Activated CD8-positive, alpha-beta T cell treated with anti-CD3 and anti-CD28 coated beads for 36 hours (primary cell): ENCODE measurements at regions not wholly inside any gene's neighbourhood (a gene's known extent, or its start where the extent isn't known, plus 50 kb on each side); places are given as distances from the start of the nearest gene placed in this dataset.
"Not testable (repeated sequence)": the region's sequence is repeated elsewhere in the genome, so short reads cannot be mapped to it uniquely, and the experiment has no call there.

Source experiments
- ATAC-seq: fragments of 200-7000 bp; cut with Tn5 transposase; one replicate; pipeline ENCODE4 v1.10.0; 2021; ENCODE audit warnings: mild to moderate bottlenecking, moderate library complexity
- CTCF ChIA-PET: fragments of 350-600 bp; sonication (Branson Sonifier 250); formaldehyde crosslinking; loops from one replicate; lab custom pipeline; 2021; ENCODE audit warnings: antibody characterized with exemption; lab: Charles Lee
- POLR2A ChIA-PET: fragments of 350-600 bp; sonication (Branson Sonifier 250); formaldehyde crosslinking; loops from one replicate; lab custom pipeline; 2021; ENCODE audit warnings: antibody characterized with exemption; lab: Charles Lee
- DNase-seq: peaks from one replicate; pipeline ENCODE4 v3.0.0-alpha.2; 2020
- H3K27ac Mint-ChIP-seq: one replicate; pipeline ENCODE4 v1.8.0; 2021; ENCODE audit warnings: mild to moderate bottlenecking, mixed read lengths
- H3K27me3 Mint-ChIP-seq: one replicate; pipeline ENCODE4 v1.8.0; 2021; ENCODE audit warnings: mixed read lengths
- H3K36me3 Mint-ChIP-seq: one replicate; pipeline ENCODE4 v1.8.0; 2021; ENCODE audit warnings: low read depth, mixed read lengths
- H3K4me1 Mint-ChIP-seq: one replicate; pipeline ENCODE4 v1.8.0; 2021; ENCODE audit warnings: low read depth, mixed read lengths
- H3K4me3 Mint-ChIP-seq: one replicate; pipeline ENCODE4 v1.8.0; 2021; ENCODE audit warnings: mild to moderate bottlenecking, moderate library complexity, mixed read lengths
- H3K9me3 Mint-ChIP-seq: one replicate; pipeline ENCODE4 v1.8.0; 2021; ENCODE audit warnings: mixed read lengths
- intact Hi-C: fragments of 100-400 bp; cut with micrococcal nuclease; formaldehyde crosslinking; loops from one replicate; pipeline ENCODE4 v1.10.0; 2022
- TF ChIP-seq, protein P1 (sequence below): fragments of 200-600 bp; IDR thresholded peaks from one replicate; pipeline ENCODE4 v1.8.0; 2022; ENCODE audit warnings: antibody characterized with exemption, mild to moderate bottlenecking

DNA sequence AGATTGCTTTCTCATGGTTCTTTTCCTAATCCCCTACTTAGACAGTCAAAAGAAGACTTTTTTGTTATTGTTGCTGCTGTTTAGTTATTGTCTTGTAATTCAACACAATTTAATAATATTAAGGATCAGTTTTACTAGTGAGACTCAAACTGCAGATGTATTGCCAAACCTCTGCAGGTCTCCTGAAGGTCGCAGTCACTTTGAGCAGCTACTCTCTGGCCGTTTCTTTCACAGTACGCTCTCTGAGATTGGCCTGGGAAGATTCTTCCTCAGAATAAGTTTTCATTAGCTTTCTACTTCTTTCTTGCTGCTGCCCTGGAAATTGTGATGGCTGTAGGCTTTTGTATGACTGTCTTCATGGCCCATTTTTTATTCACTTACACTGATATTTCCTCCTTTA, 930.8 kb downstream of the QKI start:
- ATAC-seq: no peak
- H3K27me3 Mint-ChIP-seq: no peaks in the 10 kb centered on the region

DNA sequence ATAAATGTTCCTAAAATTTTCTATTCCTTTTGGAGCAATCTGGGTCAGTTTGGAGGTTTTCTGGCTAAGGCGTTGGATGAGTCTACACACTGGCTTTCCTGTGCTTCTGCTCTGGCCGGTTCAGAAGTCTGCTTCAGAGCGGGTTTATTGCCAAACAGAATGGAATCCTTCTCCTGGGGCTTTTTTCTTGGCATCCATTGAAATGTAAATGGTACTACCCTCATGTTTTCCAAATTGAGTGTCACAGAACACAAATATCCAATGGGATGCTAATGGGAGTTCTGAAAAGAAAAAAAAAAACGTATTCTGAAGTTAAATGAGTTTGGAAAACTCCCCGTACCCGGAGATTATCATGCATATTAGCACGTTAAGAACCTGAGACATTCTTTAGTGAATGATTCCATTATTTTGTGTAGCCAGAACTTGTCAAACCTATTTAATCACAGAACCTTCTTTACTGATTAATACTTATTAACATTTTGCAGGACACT, 930.3 kb downstream of the QKI start:
- TF ChIP-seq, protein P1, sequence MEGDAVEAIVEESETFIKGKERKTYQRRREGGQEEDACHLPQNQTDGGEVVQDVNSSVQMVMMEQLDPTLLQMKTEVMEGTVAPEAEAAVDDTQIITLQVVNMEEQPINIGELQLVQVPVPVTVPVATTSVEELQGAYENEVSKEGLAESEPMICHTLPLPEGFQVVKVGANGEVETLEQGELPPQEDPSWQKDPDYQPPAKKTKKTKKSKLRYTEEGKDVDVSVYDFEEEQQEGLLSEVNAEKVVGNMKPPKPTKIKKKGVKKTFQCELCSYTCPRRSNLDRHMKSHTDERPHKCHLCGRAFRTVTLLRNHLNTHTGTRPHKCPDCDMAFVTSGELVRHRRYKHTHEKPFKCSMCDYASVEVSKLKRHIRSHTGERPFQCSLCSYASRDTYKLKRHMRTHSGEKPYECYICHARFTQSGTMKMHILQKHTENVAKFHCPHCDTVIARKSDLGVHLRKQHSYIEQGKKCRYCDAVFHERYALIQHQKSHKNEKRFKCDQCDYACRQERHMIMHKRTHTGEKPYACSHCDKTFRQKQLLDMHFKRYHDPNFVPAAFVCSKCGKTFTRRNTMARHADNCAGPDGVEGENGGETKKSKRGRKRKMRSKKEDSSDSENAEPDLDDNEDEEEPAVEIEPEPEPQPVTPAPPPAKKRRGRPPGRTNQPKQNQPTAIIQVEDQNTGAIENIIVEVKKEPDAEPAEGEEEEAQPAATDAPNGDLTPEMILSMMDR: no peak

More for the DNA sequence above, 930.8 kb downstream of the QKI start:
- no peak for DNase-seq
- no peak overlapping the region for H3K27ac Mint-ChIP-seq
- ChIA-PET POLR2A (no interaction called here), CTCF (no interaction called here)
- H3K4me1 Mint-ChIP-seq: no peaks in the 10 kb centered on the region
- intact Hi-C loops: no loop called here
- H3K9me3 Mint-ChIP-seq: peaks cover 2% of the 10 kb centered on the region
- TF ChIP-seq, protein P1: no peak
- H3K36me3 Mint-ChIP-seq: no peaks in the 10 kb centered on the region
- no peak overlapping the region for H3K4me3 Mint-ChIP-seq

DNA sequence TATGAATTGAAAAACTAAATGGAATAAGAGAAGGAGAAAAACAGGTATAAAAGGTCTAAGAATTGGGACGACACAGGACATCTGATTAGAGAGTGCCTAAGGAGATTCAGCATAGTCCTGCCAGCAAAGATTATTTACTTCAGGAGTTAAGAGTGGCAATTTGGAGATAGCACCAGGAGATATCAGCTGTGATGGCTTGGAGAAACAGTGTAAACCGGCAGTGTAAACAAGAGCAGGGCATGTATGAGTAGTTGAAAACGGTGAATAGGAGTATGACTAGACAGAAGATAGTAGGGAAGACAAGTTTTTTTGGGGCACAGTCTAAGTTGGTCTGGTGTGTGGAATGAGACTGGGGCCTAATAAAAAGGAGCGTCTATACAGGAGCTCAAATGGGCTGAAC, 924.9 kb downstream of the QKI start:
- POLR2A ChIA-PET: not testable (repeated sequence)

More for the DNA sequence above, 930.3 kb downstream of the QKI start:
- ATAC-seq: no peak
- H3K4me3 Mint-ChIP-seq: no peak overlapping the region
- ChIA-PET POLR2A (no interaction called here), CTCF (no interaction called here)
- peaks cover 2% of the 10 kb centered on the region for H3K9me3 Mint-ChIP-seq
- H3K27me3 Mint-ChIP-seq: no peaks in the 10 kb centered on the region
- no peak for DNase-seq
- no peaks in the 10 kb centered on the region for H3K4me1 Mint-ChIP-seq
- intact Hi-C loops: no loop called here
- no peaks in the 10 kb centered on the region for H3K36me3 Mint-ChIP-seq
- H3K27ac Mint-ChIP-seq: no peak overlapping the region

DNA sequence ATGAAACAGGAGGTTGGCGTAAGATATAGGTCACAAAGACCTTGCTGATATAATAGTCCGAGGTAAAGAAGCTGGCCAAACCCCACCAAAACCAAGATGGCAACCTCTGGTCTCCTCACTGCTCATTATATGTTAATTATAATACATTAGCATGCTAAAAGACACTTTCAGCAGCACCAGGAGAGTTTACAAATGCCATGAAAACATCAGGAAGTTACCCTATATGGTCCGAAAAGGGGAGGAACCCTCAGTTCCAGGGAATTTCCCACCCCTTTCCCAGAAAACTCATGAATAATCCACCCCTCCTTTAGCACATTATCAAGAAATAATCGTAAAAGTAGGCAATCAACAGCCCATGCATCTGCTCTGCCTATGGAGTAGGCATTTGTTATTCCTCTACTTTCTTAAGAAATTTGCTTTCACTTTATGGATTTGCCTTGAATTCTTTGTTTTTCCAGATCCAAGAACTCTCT, 923.4 kb downstream of the QKI start:
- Mint-ChIP-seq H3K36me3 (no peaks in the 10 kb centered on the region), H3K27me3 (no peaks in the 10 kb centered on the region), H3K27ac (no peak overlapping the region), H3K9me3 (peaks cover 2% of the 10 kb centered on the region), H3K4me3 (no peak overlapping the region), H3K4me1 (no peaks in the 10 kb centered on the region)
- no peak for ATAC-seq
- DNase-seq: no peak
- intact Hi-C loops: no loop called here
- ChIA-PET CTCF (no interaction called here), POLR2A (no interaction called here)
- TF ChIP-seq, protein P1: no peak

More for the DNA sequence above, 924.9 kb downstream of the QKI start:
- CTCF ChIA-PET, H3K27ac Mint-ChIP-seq, H3K36me3 Mint-ChIP-seq, ATAC-seq, H3K4me1 Mint-ChIP-seq, DNase-seq, H3K4me3 Mint-ChIP-seq, H3K27me3 Mint-ChIP-seq, intact Hi-C loops, H3K9me3 Mint-ChIP-seq: not testable (repeated sequence)

DNA sequence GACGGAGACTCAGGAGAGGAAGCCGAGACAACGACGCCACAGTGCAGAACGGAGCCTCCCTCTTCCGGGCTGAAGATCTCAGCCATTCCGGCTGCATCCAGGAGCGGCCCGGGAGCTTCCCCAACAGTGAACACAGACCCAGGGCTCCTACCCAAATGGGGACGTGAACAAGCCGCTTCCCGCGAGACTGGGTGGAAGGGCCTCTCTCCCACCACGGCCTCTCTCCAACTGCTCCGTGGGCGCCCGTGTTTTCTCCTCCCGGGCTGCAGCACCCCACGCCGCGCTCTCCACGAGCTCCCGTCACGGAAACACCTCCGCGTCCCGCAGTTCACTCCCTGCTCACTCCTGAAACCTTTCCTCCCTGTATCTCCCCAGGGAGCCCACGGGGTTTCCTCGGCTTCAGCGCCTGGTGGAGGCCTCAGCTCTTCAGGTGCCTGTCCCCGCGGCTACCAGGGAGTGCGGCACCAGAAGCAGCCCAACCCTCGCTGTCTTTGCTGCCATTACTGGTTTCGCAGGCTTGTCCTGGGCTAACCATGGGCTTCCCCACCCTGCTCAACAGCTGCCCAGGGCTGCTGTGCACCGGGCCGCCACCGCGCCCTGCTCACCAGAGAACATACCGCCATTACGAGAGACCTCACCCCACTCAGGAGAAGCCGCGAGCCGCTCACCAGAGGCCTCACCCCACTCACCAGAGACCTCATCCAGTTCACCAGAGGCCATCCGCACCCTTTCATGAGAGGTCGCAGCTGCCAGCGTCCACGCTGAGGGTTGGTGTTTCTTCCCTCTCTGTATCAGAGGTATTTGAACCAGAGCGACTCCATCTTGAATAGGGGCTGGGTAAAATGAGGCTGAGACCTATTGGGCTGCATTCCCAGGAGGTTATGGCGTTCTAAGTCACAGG, 922.8 kb downstream of the QKI start:
- ATAC-seq: no peak
- ChIA-PET CTCF (no interaction called here), POLR2A (no interaction called here)
- H3K36me3 Mint-ChIP-seq: no peaks in the 10 kb centered on the region
- H3K27me3 Mint-ChIP-seq: no peaks in the 10 kb centered on the region
- TF ChIP-seq, protein P1: no peak
- intact Hi-C loops: no loop called here
- H3K4me1 Mint-ChIP-seq: no peaks in the 10 kb centered on the region
- no peak overlapping the region for H3K4me3 Mint-ChIP-seq
- H3K27ac Mint-ChIP-seq: no peak overlapping the region
- H3K9me3 Mint-ChIP-seq: no peaks in the 10 kb centered on the region
- DNase-seq: no peak
